ENCODE measurements at regions not wholly inside any gene's neighbourhood (a gene's known extent, or its start where the extent isn't known, plus 50 kb on each side); places are given as distances from the start of the nearest gene placed in this dataset.

- no peak for TF ChIP-seq ZBTB33 (IDR thresholded peaks at IDR 0.05; ENCODE audit: extremely low read depth, insufficient replicate concordance, low read length)
- TF ChIP-seq ATF3 (IDR thresholded peaks at IDR 0.05): no peak
- TF ChIP-seq POLR2AphosphoS5 (IDR thresholded peaks at IDR 0.05; ENCODE audit: low read depth, low read length): no peak
- TF ChIP-seq REST (IDR thresholded peaks at IDR 0.05; ENCODE audit: low read depth): no peak
- peak; percentile 44 for TF ChIP-seq RAD21 (IDR thresholded peaks at IDR 0.05; ENCODE audit: low read depth)
Measured at GRCh38 chr11:70503468-70504221, 105.3 kb downstream of the CTTN start (continued).
